DND-41 (cell line): ENCODE measurements at regions not wholly inside any gene's neighbourhood (a gene's known extent, or its start where the extent isn't known, plus 50 kb on each side); places are given as distances from the start of the nearest gene placed in this dataset.
"Not testable (repeated sequence)": the region's sequence is repeated elsewhere in the genome, so short reads cannot be mapped to it uniquely, and the experiment has no call there.

Experiments
- ATAC-seq: fragments of 200-7000 bp; cut with Tn5 transposase; 3 replicates; pipeline ENCODE4 v1.9.1; 2021; ENCODE audit warnings: low read depth; ENCODE audit not compliant: insufficient read depth
- DNase-seq: peaks from one replicate; pipeline ENCODE4 v3.0.0-alpha.2; 2020
- H2AFZ ChIP-seq: 2 replicates; pipeline ENCODE4 v1.6.0; 2012; ENCODE audit warnings: low read depth, low read length
- H3K27ac ChIP-seq: 2 replicates; pipeline ENCODE4 v1.5.1; 2012; ENCODE audit warnings: low read length, inconsistent platforms
- H3K27me3 ChIP-seq: fragments of 200-600 bp; sonication (generic); 2 replicates; pipeline ENCODE4 v1.6.0; 2012; ENCODE audit warnings: low read length, mild to moderate bottlenecking, inconsistent platforms; ENCODE audit not compliant: insufficient read depth, poor library complexity
- H3K36me3 ChIP-seq: 2 replicates; pipeline ENCODE4 v1.5.1; 2012; ENCODE audit warnings: low read length, inconsistent platforms; ENCODE audit not compliant: insufficient read depth
- H3K4me1 ChIP-seq: 2 replicates; pipeline ENCODE4 v1.5.1; 2012; ENCODE audit warnings: mild to moderate bottlenecking, low read length; ENCODE audit not compliant: insufficient read depth
- H3K4me2 ChIP-seq: 2 replicates; pipeline ENCODE4 v1.6.0; 2012; ENCODE audit warnings: mild to moderate bottlenecking, moderate library complexity, low read length, inconsistent platforms; ENCODE audit not compliant: insufficient read depth
- H3K4me3 ChIP-seq, 2 experiments: fragments of 200-600 bp in 1 of 2; shearing (Covaris generic) in 1 of 2; 2 replicates each; pipeline ENCODE4 v1.5.1; 2012 to 2016; ENCODE audit warnings: inconsistent platforms in 2 of 2, low read length in 2 of 2, mild to moderate bottlenecking in 2 of 2, low read depth in 1 of 2, moderate library complexity in 1 of 2
- H3K79me2 ChIP-seq: 2 replicates; pipeline ENCODE4 v1.6.0; 2012; ENCODE audit warnings: low read length, inconsistent platforms; ENCODE audit not compliant: insufficient read depth
- H3K9ac ChIP-seq: 2 replicates; pipeline ENCODE4 v1.6.0; 2012; ENCODE audit warnings: low read depth, mild to moderate bottlenecking, inconsistent platforms, low read length, moderate library complexity
- H3K9me3 ChIP-seq: 2 replicates; pipeline ENCODE4 v1.5.1; 2012; ENCODE audit warnings: low read length, moderate library complexity, mild to moderate bottlenecking, inconsistent platforms; ENCODE audit not compliant: insufficient read depth, severe bottlenecking
- H4K20me1 ChIP-seq: 2 replicates; pipeline ENCODE4 v1.6.0; 2012; ENCODE audit warnings: low read length; ENCODE audit not compliant: insufficient read depth
- EZH2 ChIP-seq: IDR thresholded peaks from 3 replicates; pipeline ENCODE4 v1.6.1; 2012; ENCODE audit warnings: borderline replicate concordance, low read depth, mild to moderate bottlenecking, moderate library complexity, low read length, inconsistent platforms; ENCODE audit not compliant: severe bottlenecking
- TF ChIP-seq, protein P1 (sequence below): IDR thresholded peaks from 2 replicates; pipeline ENCODE4 v1.5.1; 2012; ENCODE audit warnings: borderline replicate concordance, low read length, moderate library complexity, mild to moderate bottlenecking; ENCODE audit not compliant: poor library complexity, severe bottlenecking; ENCODE audit errors: extremely low read depth

DNA sequence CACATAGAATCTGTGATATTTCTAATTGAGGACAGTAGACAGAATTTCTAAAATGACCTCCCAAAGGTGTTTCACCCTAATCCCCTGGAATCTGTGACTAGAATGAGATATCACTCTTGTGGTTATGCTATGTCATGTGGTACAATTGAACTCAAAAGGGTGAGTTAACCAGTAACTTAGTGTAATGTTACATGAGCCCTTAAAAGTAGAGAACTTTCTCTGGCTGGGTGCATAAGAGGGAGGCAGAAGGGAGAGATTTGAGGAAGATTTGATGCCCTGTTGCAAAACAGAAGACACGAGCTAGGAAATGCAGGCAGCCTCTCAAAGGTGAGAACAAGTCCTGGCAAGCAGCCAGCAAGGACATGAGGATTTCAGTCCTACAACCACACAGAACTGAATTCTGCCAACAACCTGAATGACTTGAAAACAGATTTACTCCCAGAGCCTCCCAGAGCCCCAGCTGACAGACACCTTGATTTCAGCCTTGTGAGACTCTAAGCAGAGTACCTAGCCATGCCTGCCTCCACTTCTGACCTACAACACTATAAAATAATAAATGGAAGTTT, 160.3 kb downstream of the MTHFS start:
- no peak overlapping the region for H3K27ac ChIP-seq
- H3K27me3 ChIP-seq, result no peaks in the 10 kb centered on the region
- ATAC-seq, result no peak
- no peak overlapping the region for H3K4me3 ChIP-seq
- no peaks in the 10 kb centered on the region for H3K79me2 ChIP-seq
- no peak for DNase-seq
- no peaks in the 10 kb centered on the region for H3K4me1 ChIP-seq
- no peak overlapping the region for H3K9ac ChIP-seq
- H3K36me3 ChIP-seq, result no peaks in the 10 kb centered on the region
- H2AFZ ChIP-seq, result no peak overlapping the region
- H3K9me3 ChIP-seq, result no peaks in the 10 kb centered on the region
- H3K4me2 ChIP-seq, result no peak overlapping the region
- H4K20me1 ChIP-seq, result no peaks in the 10 kb centered on the region
- TF ChIP-seq, protein P1, sequence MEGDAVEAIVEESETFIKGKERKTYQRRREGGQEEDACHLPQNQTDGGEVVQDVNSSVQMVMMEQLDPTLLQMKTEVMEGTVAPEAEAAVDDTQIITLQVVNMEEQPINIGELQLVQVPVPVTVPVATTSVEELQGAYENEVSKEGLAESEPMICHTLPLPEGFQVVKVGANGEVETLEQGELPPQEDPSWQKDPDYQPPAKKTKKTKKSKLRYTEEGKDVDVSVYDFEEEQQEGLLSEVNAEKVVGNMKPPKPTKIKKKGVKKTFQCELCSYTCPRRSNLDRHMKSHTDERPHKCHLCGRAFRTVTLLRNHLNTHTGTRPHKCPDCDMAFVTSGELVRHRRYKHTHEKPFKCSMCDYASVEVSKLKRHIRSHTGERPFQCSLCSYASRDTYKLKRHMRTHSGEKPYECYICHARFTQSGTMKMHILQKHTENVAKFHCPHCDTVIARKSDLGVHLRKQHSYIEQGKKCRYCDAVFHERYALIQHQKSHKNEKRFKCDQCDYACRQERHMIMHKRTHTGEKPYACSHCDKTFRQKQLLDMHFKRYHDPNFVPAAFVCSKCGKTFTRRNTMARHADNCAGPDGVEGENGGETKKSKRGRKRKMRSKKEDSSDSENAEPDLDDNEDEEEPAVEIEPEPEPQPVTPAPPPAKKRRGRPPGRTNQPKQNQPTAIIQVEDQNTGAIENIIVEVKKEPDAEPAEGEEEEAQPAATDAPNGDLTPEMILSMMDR, result no peak
- no peak for TF ChIP-seq EZH2

DNA sequence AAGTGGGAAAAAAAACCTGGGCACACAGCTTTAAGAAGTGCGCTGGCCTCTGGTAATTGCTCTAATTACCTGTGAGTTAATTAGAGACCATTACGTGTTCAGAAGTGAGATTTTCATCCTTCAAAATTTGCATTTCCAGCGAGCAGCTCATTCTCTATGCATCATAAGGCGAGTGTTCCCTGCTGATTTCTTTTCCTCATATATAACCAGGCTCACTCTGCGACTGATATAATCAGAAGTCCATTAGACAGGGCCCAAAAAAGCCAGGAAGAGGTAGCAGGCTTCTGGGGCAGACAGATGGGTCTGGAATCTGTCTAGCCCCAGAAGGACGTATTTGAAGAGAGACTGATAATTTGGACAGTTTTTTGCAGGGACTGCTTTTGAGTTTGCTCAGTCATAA, 158.7 kb downstream of the MTHFS start:
- no peaks in the 10 kb centered on the region for H3K79me2 ChIP-seq
- H3K27me3 ChIP-seq, result no peaks in the 10 kb centered on the region
- H3K36me3 ChIP-seq, result no peaks in the 10 kb centered on the region
- H3K9me3 ChIP-seq, result no peaks in the 10 kb centered on the region
- no peak overlapping the region for H3K27ac ChIP-seq
- DNase-seq (no peak), ATAC-seq (no peak)
- TF ChIP-seq EZH2, result no peak
- TF ChIP-seq, protein P1, result no peak
- no peak overlapping the region for H3K4me2 ChIP-seq
- H4K20me1 ChIP-seq, result no peaks in the 10 kb centered on the region
- no peak overlapping the region for H2AFZ ChIP-seq
- no peaks in the 10 kb centered on the region for H3K4me1 ChIP-seq
- H3K9ac ChIP-seq, result no peak overlapping the region
- no peak overlapping the region for H3K4me3 ChIP-seq

DNA sequence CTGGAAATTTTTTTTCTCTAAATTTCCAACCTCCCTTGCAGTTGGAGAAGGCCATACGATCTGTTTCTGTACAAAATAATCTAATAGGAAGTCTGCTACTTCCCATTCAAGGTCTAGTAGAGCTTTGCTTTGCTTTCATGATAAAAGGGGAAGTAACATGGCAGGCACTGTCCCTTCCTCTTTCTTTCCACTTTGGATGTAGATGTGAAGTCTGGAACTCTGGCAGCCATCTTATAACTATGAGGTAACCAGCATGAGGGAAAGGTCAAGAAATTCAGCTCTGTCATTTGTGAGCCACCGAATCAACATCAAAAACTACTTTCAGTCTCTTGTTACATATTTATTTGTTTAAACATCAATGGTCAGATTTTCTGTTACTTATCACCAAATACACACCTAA, 156.3 kb downstream of the MTHFS start:
- H3K27me3 ChIP-seq, result no peaks in the 10 kb centered on the region
- H3K9me3 ChIP-seq, result no peaks in the 10 kb centered on the region
- ATAC-seq, result no peak
- no peak overlapping the region for H3K27ac ChIP-seq
- no peaks in the 10 kb centered on the region for H4K20me1 ChIP-seq
- no peaks in the 10 kb centered on the region for H3K79me2 ChIP-seq
- no peaks in the 10 kb centered on the region for H3K36me3 ChIP-seq
- TF ChIP-seq EZH2, result no peak
- TF ChIP-seq, protein P1, result no peak
- no peak overlapping the region for H3K4me2 ChIP-seq
- H2AFZ ChIP-seq, result no peak overlapping the region
- no peak overlapping the region for H3K4me3 ChIP-seq
- no peak for DNase-seq
- H3K4me1 ChIP-seq, result no peaks in the 10 kb centered on the region
- H3K9ac ChIP-seq, result no peak overlapping the region

DNA sequence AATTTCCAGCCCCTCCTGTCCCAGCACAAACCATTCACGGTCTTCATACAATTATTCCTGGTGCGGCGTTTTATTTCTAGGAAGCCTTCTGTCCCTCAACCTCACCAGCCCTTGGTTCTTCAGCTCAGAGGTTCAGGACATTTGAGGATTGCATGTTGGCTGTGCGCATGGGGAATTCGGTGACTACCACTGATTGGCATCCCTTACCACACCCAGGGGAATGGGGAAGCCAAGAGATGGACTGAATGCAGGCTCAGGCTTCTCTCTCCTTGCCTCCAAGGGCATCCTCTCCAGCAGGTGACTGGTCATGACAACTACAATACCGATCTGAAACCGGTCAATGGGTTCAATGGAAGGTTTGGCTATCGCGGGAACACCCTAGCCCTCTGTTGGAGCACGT, 153.8 kb downstream of the MTHFS start:
- no peak overlapping the region for H3K9ac ChIP-seq
- no peaks in the 10 kb centered on the region for H3K36me3 ChIP-seq
- H3K9me3 ChIP-seq, result no peaks in the 10 kb centered on the region
- TF ChIP-seq, protein P1, result no peak
- TF ChIP-seq EZH2, result no peak
- H3K4me3 ChIP-seq, result no peak overlapping the region
- no peaks in the 10 kb centered on the region for H4K20me1 ChIP-seq
- no peak overlapping the region for H3K4me2 ChIP-seq
- DNase-seq (no peak), ATAC-seq (no peak)
- H2AFZ ChIP-seq, result no peak overlapping the region
- H3K27ac ChIP-seq, result no peak overlapping the region
- no peaks in the 10 kb centered on the region for H3K4me1 ChIP-seq
- H3K27me3 ChIP-seq, result no peaks in the 10 kb centered on the region
- H3K79me2 ChIP-seq, result no peaks in the 10 kb centered on the region

DNA sequence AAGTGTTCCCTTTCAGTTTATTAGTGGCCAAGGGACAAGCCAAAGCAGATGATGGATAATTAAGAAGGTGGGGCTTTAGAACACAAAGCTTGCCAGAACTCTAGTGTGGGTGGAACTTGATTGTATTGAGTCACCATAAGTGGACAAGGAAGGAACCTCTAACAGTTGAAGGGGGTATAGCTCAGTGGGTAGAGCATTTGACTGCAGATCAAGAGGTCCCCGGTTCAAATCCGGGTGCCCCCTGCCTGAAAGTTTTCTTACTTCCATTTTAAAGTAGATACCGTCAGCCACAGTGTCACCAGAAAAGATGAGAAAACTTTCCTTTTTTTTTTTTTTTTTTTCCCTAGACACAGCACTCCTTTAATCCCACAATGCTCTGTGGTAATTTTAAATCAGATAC, 152.3 kb downstream of the MTHFS start:
- H3K36me3 ChIP-seq, DNase-seq: not testable (repeated sequence)

More for the DNA sequence above, 152.3 kb downstream of the MTHFS start:
- H3K9ac ChIP-seq, ATAC-seq, H3K79me2 ChIP-seq, H3K9me3 ChIP-seq, H3K27me3 ChIP-seq, H3K4me2 ChIP-seq, H3K27ac ChIP-seq, H3K4me1 ChIP-seq, H2AFZ ChIP-seq, H4K20me1 ChIP-seq, H3K4me3 ChIP-seq: not testable (repeated sequence)
